Esophagus squamous epithelium (tissue), 5 donors: ENCODE measurements at regions not wholly inside any gene's neighbourhood (a gene's known extent, or its start where the extent isn't known, plus 50 kb on each side); places are given as distances from the start of the nearest gene placed in this dataset.
A peak's percentile ranks its signal among the peaks of the same experiment; 100 is the strongest.

Experiments
- DNase-seq: peaks from one replicate; lab custom pipeline; 2025; lab: John Stamatoyannopoulos, UW
- H3K27ac ChIP-seq, 4 donors: fragments of 200-600 bp; sonication (generic); one replicate each; pipeline ENCODE4 v1.5.1; 2016 to 2019; ENCODE audit warnings: mild to moderate bottlenecking in 1 of 4
- H3K27me3 ChIP-seq, 4 donors: fragments of 200-600 bp; sonication (generic); 1 replicate in 3 of 4; 2 replicates in 1 of 4; pipeline versions ENCODE4 v1.5.1 to v1.6.0; 2017 to 2021; ENCODE audit warnings: antibody characterized with exemption in 1 of 4
- H3K36me3 ChIP-seq, 3 donors: fragments of 200-600 bp; sonication (generic); one replicate each; pipeline ENCODE4 v1.5.1; 2016 to 2019
- H3K4me1 ChIP-seq, 3 donors: fragments of 200-600 bp; sonication (generic); one replicate each; pipeline ENCODE4 v1.5.1; 2017 to 2019
- H3K4me3 ChIP-seq, 4 donors: fragments of 200-600 bp; sonication (generic); 1 replicate in 3 of 4; 2 replicates in 1 of 4; pipeline ENCODE4 v1.5.1; 2016 to 2019; ENCODE audit warnings: mild to moderate bottlenecking in 2 of 4, moderate library complexity in 1 of 4
- H3K9me3 ChIP-seq, 3 donors: fragments of 200-600 bp; sonication (generic); one replicate each; pipeline ENCODE4 v1.5.1; 2016 to 2019
- POLR2A ChIP-seq, 4 donors: fragments of 450-650 bp; IDR thresholded peaks; one replicate each; pipeline ENCODE4 v1.6.1; 2017; ENCODE audit warnings: antibody characterized with exemption in 4 of 4, mild to moderate bottlenecking in 4 of 4, moderate library complexity in 3 of 4
- WGBS, 2 donors: methylation state at CpG; one replicate each; pipeline ENCODE4 v1.1.5; 2018; 5-methylcytosine and 5-hydroxymethylcytosine counted together
- intact Hi-C: fragments of 100-400 bp; cut with DNase I; formaldehyde crosslinking; loops from one replicate; pipeline ENCODE4 v1.15.0; 2022
- TF ChIP-seq, protein P1 (sequence below), 6 experiments: fragments of 450-650 bp in 4 of 6; fragments of 200-600 bp in 2 of 6; sonication (generic) in 2 of 6; IDR thresholded peaks; one replicate each; pipeline ENCODE4 v1.5.1; 2016 to 2019; ENCODE audit warnings: antibody characterized with exemption in 6 of 6, mild to moderate bottlenecking in 4 of 6, moderate library complexity in 4 of 6
- donor health status: DM: yes; HTN: yes; CAD: no.

DNA sequence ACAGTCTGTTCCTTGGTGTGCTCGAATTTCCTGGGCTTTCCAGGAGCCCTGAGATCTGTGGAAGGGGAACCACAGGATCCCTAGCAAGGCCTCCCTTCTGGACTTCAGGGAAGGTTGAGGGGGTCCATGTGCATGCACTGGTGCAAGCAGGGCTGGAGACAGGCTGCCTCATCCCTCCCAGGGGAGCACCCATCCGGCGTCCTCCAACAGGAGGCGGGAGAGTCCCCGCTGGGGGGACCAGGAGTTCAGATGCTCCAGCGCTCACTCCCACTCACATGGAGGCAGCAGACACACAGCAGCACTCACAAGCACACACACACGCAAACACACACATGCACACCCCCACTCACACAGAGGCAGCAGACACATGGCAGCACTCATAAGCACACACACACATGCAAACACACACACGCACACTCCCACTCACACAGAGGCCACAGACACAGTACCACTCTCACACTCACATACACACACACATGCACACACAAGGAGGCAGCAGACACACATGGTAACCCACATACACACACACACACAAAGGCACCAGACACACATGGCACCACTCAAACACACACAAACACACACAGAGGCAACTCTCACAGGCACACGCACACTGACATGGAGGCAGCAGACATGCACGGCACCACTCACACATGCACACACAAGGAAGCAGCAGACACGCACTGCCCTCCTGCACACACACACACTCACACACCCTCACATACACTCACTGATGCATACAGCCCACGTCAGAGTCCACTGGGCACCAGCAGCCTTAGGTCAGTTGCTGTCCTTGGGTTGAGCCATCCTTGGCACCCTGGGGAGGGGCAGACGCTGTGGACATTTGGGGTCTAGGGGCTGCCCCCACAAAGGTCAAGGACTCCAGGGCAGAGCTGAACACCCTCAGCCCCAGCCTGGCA, 247.0 kb upstream of the PPP2R2D start:
- no peaks in the 10 kb centered on the region for H3K9me3 ChIP-seq
- H3K27ac ChIP-seq: no peak overlapping the region
- H3K36me3 ChIP-seq: no peaks in the 10 kb centered on the region
- no peak overlapping the region for H3K4me3 ChIP-seq
- H3K4me1 ChIP-seq: peaks cover 0 to 7% (median 0%) of the 10 kb centered on the region in 3 donors
- no peak for DNase-seq
- WGBS, 2 donors: 83 to 89% methylated on average over 3 of the region's 13 CpGs
- intact Hi-C loops: no loop called here
- H3K27me3 ChIP-seq: peaks cover 0 to 41% (median 0%) of the 10 kb centered on the region in 4 donors
- TF ChIP-seq, protein P1, sequence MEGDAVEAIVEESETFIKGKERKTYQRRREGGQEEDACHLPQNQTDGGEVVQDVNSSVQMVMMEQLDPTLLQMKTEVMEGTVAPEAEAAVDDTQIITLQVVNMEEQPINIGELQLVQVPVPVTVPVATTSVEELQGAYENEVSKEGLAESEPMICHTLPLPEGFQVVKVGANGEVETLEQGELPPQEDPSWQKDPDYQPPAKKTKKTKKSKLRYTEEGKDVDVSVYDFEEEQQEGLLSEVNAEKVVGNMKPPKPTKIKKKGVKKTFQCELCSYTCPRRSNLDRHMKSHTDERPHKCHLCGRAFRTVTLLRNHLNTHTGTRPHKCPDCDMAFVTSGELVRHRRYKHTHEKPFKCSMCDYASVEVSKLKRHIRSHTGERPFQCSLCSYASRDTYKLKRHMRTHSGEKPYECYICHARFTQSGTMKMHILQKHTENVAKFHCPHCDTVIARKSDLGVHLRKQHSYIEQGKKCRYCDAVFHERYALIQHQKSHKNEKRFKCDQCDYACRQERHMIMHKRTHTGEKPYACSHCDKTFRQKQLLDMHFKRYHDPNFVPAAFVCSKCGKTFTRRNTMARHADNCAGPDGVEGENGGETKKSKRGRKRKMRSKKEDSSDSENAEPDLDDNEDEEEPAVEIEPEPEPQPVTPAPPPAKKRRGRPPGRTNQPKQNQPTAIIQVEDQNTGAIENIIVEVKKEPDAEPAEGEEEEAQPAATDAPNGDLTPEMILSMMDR (IDR thresholded peaks at IDR 0.05): no peak
- no peak for TF ChIP-seq POLR2A (IDR thresholded peaks at IDR 0.05)

DNA sequence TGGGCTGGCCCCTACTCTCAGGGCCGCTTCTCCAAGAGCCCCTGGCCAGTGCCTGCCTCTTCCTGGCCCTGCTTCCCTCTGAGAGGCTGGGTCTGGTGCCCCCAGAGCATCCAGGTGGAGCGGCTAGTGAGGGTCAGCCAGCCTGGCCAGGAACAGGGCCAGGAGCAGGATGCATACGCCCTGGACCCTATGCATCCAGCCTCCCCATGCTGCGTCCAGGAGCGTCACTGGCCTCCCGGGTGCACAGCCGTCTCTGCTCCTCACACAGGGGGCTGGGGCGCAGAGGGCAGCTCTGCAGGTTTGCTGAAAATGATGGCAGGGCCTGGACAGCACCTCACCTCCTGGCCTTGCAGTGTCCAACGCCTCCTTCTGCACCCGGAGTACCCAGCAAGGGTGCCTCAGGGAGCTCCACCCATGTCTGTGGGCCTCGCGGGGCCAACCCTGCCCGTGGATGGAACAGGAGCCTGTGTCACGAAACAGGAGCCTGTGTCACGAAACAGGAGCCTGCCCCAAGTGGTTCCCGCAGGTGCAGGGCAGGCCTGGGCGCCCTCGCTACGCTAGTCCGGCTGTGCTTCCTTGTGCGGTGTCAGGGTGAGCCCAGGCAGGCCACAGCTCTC, 246.2 kb upstream of the PPP2R2D start:
- WGBS, 2 donors: 40 to 84% methylated on average over 1 to 7 of the region's 21 CpGs
- Histone ChIP-seq H3K27ac (no peak overlapping the region), H3K27me3 (peaks cover 0 to 37% (median 0%) of the 10 kb centered on the region in 4 donors), H3K4me1 (peaks cover 0 to 7% (median 0%) of the 10 kb centered on the region in 3 donors), H3K9me3 (no peaks in the 10 kb centered on the region), H3K36me3 (no peaks in the 10 kb centered on the region), H3K4me3 (no peak overlapping the region)
- no peak for TF ChIP-seq POLR2A (IDR thresholded peaks at IDR 0.05)
- TF ChIP-seq, protein P1 (IDR thresholded peaks at IDR 0.05): peak in 1 of 6 experiments; percentile 17
- intact Hi-C loops: no loop called here
- no peak for DNase-seq

DNA sequence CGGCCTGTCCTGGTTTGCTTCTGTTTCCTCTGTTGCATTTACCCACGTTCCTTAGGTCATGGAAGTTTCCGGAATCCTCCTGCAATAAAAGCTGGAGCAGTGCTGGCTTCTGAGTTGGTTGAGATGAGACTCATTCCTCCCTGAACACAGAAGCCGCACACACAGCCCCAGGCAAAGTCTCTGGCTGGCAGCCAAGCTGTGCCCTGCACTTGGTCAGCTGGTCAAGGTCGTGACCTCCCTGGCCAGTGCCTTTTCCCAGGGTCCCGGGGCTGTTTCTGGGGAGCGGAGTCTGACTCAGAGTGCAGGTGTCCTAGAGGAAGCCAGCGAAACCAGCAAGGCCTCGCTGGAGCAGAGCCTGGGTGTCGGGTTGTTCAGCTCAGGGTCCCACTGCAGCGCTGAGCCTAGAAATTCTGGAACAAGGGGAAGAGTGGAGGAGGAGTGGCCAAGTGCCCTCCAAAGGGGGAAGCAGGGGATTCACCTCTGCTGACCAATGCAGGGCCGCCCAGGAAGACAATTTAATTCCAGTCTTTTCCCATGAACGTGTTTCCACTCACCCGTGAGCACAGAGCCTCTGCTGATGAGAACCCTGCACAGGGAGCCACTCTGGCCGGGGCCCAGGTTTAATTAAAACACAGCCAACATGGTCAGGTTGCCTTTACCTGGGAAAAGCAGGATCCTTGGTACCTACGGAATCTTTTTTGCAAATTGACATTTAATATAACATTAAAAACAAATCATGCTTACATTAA, 245.5 kb upstream of the PPP2R2D start:
- no peak for DNase-seq
- intact Hi-C loops: no loop called here
- H3K27me3 ChIP-seq: peaks cover 0 to 35% (median 0%) of the 10 kb centered on the region in 4 donors
- H3K4me1 ChIP-seq: peaks cover 0 to 7% (median 0%) of the 10 kb centered on the region in 3 donors
- TF ChIP-seq, protein P1 (IDR thresholded peaks at IDR 0.05): no peak
- TF ChIP-seq POLR2A (IDR thresholded peaks at IDR 0.05): no peak
- no peak overlapping the region for H3K4me3 ChIP-seq
- H3K36me3 ChIP-seq: no peaks in the 10 kb centered on the region
- no peaks in the 10 kb centered on the region for H3K9me3 ChIP-seq
- WGBS, 2 donors: 62 to 69% methylated on average over 9 to 10 of the region's 16 CpGs
- H3K27ac ChIP-seq: no peak overlapping the region

DNA sequence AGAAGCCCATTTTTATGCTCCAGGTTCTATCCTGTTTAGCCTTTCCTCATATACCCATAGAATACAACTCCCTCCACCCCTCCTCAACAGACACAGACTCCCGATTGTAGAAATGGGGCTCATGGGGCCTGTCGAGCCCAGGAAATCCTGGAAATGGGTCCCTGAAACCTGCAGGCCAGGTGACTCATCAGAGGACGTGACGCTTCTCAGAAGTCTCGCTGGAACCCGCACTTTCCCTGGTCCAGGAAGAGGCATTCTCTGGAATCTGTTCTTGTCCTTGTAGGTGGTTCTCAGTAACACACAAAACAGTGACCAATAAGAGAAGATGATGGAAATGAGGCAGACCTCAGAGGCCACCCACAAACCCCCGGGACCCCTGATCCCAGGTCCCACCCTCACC, 244.8 kb upstream of the PPP2R2D start:
- intact Hi-C loops: no loop called here
- no peak for DNase-seq
- H3K27ac ChIP-seq: no peak overlapping the region

More for the DNA sequence above, 244.8 kb upstream of the PPP2R2D start:
- Histone ChIP-seq H3K9me3 (no peaks in the 10 kb centered on the region), H3K36me3 (no peaks in the 10 kb centered on the region), H3K4me3 (no peak overlapping the region), H3K27me3 (peaks cover 0 to 30% (median 0%) of the 10 kb centered on the region in 4 donors), H3K4me1 (peaks cover 0 to 7% (median 0%) of the 10 kb centered on the region in 3 donors)
- 46 to 50% methylated on average over 2 to 6 of the region's 7 CpGs for WGBS, 2 donors
- TF ChIP-seq POLR2A (IDR thresholded peaks at IDR 0.05): no peak
- TF ChIP-seq, protein P1 (IDR thresholded peaks at IDR 0.05): no peak
